GM18505 (cell line): ENCODE measurements at regions not wholly inside any gene's neighbourhood (a gene's known extent, or its start where the extent isn't known, plus 50 kb on each side); places are given as distances from the start of the nearest gene placed in this dataset.
A peak's percentile ranks its signal among the peaks of the same experiment; 100 is the strongest.

Experiments used
- ATAC-seq: cut with Tn5 transposase; IDR thresholded peaks from one replicate; pipeline ENCODE4 v1.9.1; 2021; ENCODE audit not compliant: unreplicated experiment
- POLR2A ChIP-seq: IDR thresholded peaks from 4 replicates; pipeline ENCODE4 v1.6.1; 2011; ENCODE audit warnings: borderline replicate concordance; ENCODE audit not compliant: insufficient read depth, insufficient read length; ENCODE audit errors: extremely low read depth

GRCh38 chr10:65548001-65548400, 1377.8 kb upstream of the LRRTM3 start:
- no peak for ATAC-seq
- TF ChIP-seq POLR2A = no peak

- no peak for TF ChIP-seq POLR2A
- no peak for ATAC-seq
Observed at GRCh38 chr10:65550761-65551160, 1375.1 kb upstream of the LRRTM3 start.

- no peak for ATAC-seq
Observed at GRCh38 chr10:65555192-65555591, 1370.6 kb upstream of the LRRTM3 start.

GRCh38 chr10:65556006-65556405, 1369.8 kb upstream of the LRRTM3 start:
- TF ChIP-seq POLR2A = no peak
- ATAC-seq = no peak

More at GRCh38 chr10:65555192-65555591, 1370.6 kb upstream of the LRRTM3 start:
- TF ChIP-seq POLR2A = no peak

- TF ChIP-seq POLR2A = no peak
- no peak for ATAC-seq
Observed at GRCh38 chr10:65559369-65559768, 1366.5 kb upstream of the LRRTM3 start.

- TF ChIP-seq POLR2A = no peak
- ATAC-seq = peak; percentile 69
Observed at GRCh38 chr10:65565246-65565645, 1360.6 kb upstream of the LRRTM3 start.

- no peak for ATAC-seq
- no peak for TF ChIP-seq POLR2A
Observed at GRCh38 chr10:65566906-65567305, 1358.9 kb upstream of the LRRTM3 start.

- TF ChIP-seq POLR2A = no peak
- peak; percentile 39 for ATAC-seq
Observed at GRCh38 chr10:65570143-65571010, 1355.5 kb upstream of the LRRTM3 start.

- ATAC-seq = peak; percentile 46
Observed at GRCh38 chr10:65571011-65571570, 1354.7 kb upstream of the LRRTM3 start.

GRCh38 chr10:65581426-65582026, 1344.3 kb upstream of the LRRTM3 start:
- TF ChIP-seq POLR2A = no peak
- no peak for ATAC-seq

More at GRCh38 chr10:65571011-65571570, 1354.7 kb upstream of the LRRTM3 start:
- TF ChIP-seq POLR2A = no peak

GRCh38 chr10:65602182-65602865, 1323.5 kb upstream of the LRRTM3 start:
- ATAC-seq = no peak
- TF ChIP-seq POLR2A = no peak

GRCh38 chr10:65611592-65611991, 1314.2 kb upstream of the LRRTM3 start:
- ATAC-seq = no peak

GRCh38 chr10:65614956-65615565, 1310.8 kb upstream of the LRRTM3 start:
- ATAC-seq = no peak
- TF ChIP-seq POLR2A = no peak

More at GRCh38 chr10:65611592-65611991, 1314.2 kb upstream of the LRRTM3 start:
- TF ChIP-seq POLR2A = no peak
